NCI-H1694 (cell line): ENCODE measurements at regions not wholly inside any gene's neighbourhood (a gene's known extent, or its start where the extent isn't known, plus 50 kb on each side); places are given as distances from the start of the nearest gene placed in this dataset.

Experiments
- DNase-seq: peaks from one replicate; lab custom pipeline; 2025; lab: John Stamatoyannopoulos, UW

DNA sequence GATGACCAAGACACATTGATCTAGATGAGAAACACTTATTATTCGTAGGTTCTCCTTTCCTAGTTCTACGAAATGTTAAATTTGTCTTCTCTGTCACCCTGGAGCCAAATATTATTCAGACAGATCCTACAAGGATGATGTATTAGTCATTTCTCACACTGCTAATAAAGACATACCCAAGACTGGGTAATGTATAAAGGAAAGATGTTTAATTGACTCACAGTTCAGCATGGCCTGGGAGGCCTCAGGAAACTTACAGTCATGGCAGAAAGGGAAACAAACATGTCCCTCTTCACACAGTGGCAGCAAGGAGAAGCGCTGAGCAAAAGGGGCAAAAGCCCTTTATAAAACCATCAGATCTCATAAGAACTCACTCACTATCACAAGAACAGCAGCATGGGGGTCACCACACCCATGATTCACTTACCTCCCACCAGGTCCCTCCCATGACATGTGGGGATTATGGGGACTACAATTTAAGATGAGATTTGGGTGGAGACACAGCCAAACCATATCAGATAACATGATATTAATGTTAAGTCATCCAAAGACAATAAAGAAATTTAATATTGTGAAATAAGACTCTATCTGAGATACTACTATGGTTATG, 1248.8 kb upstream of the SLC10A2 start:
- no peak for DNase-seq

DNA sequence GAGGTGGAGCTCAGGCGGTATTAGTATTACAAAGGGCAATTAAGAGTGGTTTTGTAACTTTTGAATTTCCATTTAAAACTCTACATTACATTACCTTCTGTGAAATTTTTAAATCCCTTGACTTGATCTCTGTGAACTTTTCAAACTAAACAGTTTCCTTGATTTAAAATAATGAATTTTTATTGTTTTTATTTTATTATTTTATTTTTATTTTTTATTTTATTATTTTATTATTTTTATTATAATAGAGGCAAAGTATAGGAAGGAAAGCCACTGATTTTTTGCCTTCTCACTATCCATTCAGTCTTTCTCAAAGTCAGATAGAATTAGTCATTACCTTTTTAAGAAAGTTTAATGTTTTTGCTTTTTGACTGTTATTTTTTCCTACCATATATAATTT, 1248.1 kb upstream of the SLC10A2 start:
- no peak for DNase-seq

GRCh38 chr13:104310861-104311260, 1244.6 kb upstream of the SLC10A2 start:
- no peak for DNase-seq

DNA sequence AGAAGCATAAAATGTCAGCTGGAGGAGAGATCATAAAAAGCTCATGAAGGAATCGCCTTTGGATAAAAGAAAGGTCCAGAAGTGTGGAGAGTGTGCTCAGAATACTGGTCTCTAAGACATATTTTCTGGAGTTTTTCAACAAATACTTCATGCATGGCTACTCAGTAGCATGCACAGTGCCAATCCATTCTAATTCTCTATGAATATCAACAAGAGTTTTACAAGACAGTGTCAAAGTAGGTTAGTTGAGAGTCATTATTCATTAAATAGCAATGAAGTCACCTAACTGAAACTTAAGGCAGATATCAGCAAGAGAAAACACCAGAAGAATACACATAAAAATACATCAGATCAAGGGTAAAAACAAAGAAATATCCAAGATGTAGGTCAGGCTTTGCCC, 1243.2 kb upstream of the SLC10A2 start:
- no peak for DNase-seq

GRCh38 chr13:104301171-104301975, 1235.2 kb upstream of the SLC10A2 start:
- peak; percentile 97 for DNase-seq

DNA sequence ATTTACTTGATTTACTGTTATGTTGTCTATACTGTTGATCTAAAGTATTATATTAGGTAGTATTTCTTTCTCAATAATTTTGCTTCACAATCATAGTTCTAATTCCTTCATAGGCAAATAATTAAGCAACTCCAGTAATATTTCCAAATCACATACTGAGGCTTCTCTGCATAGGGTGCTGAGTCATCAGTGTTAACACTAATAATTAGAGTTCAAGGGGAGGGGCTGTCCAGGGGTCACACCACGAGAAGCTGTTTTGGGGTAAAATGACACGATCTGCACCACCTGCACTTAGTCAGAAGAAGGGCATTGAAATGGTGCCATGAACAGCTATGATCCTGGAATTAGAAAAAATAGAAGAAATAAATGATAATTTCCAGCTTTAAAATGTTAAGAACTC, 1230.9 kb upstream of the SLC10A2 start:
- no peak for DNase-seq

- no peak for DNase-seq
Measured at GRCh38 chr13:104296286-104296685, 1230.1 kb upstream of the SLC10A2 start.

DNA sequence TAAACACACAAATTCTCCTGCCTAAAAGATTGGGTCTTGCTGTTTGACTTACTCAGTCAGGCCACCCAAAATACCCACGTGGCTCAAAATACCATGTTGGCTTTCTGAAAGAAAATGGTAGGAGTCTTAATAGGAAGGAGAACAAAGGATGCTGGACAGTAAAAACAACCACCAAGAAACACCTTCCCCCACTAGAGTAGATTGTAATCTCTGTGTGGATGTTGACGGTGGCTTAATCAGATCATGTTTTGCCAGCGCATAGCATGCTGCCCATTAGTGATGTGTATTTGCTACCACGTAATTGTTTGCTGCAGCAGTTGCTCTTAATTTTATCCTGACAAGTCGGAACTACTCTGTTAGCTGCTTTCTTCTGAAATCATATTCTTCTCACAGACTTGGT, 1229.3 kb upstream of the SLC10A2 start:
- no peak for DNase-seq

- DNase-seq = no peak
Measured at GRCh38 chr13:104289400-104289799, 1223.2 kb upstream of the SLC10A2 start.

GRCh38 chr13:104288496-104288895, 1222.3 kb upstream of the SLC10A2 start:
- no peak for DNase-seq

DNA sequence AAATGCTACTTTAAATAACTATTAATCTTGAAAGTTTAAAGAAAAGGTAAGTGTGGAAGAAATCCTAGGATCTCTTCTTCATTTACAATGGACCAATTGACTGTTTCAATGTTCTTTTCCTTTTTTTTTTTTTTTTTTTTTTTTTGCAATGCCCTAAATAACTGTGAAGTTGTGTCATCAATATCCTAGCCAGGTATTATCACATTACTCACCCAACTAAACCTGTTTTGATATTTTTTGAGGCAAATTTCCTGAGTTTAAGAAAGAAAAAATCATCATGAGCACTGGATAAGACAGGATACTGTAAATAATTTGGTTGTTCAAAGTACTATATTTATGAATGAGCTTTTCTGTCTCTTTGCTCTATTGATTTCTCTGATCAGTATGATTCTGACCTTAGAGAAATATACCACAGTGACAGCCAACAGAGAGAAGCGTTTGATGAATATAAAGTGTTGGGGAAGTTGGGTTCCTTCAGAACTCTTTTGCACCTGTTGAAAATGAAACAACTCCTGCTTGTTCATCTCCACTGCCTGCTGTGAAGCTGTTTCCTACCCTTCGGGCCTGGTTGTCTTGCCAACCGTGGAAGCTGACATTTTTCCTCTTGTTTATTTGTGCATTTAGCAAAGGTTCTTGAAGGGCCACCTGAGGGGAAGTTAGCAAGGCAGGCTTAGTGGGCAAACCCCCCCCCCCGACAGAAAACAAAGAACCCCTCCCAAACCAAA, 1220.5 kb upstream of the SLC10A2 start:
- no peak for DNase-seq

DNA sequence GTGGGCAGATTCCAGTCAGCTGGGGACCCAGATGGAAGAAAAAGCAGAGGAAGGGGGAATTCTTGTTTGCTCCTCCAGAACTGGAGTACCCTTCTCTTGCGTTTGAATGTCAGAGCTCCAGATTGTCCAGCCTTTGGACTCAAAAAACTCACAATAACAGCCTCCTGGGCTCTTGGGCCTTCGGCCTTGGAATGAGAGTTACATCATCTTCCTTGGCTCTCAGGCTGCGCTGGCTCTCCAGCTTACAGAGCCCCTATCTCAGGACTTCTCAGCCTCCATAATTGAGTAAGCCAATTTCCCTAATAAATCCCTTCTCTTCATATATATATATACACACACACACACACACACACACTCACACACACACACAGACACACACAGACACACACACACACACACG, 1215.7 kb upstream of the SLC10A2 start:
- no peak for DNase-seq

- no peak for DNase-seq
Measured at GRCh38 chr13:104270731-104271130, 1204.5 kb upstream of the SLC10A2 start.

GRCh38 chr13:104267206-104267811, 1201.1 kb upstream of the SLC10A2 start:
- DNase-seq = no peak

DNA sequence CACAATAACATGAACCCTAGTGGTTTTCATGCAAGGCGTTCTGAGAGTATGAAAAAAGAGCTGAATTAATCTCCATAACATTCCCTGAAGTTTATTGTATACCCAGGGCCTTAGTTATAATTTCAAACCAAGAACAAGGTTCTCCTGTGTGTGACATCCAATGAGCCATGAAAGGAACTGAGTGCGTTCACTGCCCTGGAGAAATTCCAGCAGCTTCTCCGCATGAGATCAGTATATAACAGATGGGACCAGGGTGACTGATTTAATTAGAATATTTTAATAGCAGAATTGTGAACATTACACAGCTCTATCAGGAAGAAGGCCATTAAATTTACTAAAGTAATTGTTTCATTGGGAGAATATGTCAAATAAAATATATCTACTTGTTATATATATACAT, 1190.5 kb upstream of the SLC10A2 start:
- DNase-seq = peak; percentile 93

GRCh38 chr13:104253063-104253680, 1187.0 kb upstream of the SLC10A2 start:
- no peak for DNase-seq

DNA sequence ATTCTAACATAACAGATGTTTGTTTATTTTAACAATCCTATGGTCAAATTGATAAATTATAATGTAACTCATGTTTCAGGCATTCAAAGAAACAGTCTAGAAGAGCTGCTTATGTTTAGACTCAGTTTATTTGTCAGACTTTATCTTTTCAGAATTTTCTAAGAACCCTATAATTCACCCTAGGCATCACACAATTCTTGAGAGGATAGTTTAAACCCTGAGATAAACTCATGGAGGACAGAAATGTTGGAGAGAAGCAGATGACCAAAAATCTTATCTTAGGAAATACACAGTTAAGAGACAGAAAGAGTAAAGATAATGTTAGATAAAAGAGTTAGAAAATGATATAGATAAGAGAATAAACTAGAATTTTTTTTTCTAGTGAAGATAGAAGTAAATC, 1185.7 kb upstream of the SLC10A2 start:
- no peak for DNase-seq

DNA sequence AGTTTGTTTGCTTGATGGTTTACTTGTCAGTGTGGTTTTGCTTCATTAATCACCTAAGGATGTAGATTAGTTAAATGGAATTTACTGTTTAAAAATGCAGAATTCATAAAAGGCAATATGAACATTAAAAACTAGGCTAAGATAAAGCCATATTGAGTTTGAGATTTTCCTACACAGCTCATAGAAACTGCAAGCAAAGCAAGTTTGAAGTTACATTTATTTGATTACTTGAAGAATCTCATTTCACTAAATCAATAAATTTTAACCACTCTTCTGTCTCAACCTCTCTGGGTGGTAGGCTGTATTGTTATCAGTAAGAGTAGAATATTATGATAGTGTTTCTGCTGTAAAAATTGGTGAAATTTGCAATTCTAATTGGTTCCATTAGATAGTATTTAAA, 1180.7 kb upstream of the SLC10A2 start:
- no peak for DNase-seq

DNA sequence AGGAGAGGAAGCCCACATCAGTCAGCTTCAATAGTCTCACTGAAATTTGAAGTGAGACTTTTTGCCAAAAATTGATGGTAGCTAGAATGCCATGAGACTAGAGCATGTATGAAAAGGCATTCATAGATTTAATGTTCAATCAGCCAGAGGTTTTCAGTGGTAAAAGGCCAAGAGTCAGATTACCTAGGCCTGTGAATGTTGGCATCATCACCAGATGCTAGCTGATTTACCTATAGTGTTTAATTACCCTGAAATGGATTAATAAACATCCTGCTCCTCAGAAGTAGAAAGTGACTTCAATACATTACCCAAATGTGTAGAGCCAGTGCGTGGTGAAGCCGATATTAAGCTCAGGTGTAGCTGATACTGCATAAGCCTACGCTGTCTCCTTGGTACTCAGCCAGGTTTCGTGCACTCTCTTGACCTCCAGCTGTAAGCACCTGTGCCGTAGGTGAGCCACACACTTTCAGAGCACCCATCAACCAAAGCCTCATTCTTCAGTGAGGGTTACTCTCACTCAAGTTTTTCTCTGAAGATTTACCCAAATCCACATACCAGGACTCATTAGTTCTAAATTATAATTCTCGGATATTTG, 1140.3 kb upstream of the SLC10A2 start:
- no peak for DNase-seq

GRCh38 chr13:104204177-104204576, 1138.0 kb upstream of the SLC10A2 start:
- DNase-seq = no peak

GRCh38 chr13:104198801-104199200, 1132.6 kb upstream of the SLC10A2 start:
- DNase-seq = no peak

DNA sequence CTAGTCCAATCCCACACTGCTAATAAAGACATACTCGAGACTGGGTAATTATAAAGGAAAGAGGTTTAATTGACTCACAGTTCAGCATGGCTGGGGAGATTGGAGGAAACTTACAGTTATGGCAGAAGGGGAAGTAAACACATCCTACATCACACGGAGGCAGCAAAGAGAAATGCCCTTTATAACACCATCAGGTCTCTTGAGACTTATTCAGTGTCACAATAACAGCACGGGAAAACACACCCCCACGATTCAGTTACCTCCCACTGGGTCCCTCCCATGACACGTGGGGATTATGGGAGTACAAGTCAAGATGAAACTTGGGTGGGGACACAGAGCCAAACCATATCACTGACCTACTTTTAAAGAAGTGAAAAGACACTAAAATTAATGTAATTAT, 1130.4 kb upstream of the SLC10A2 start:
- no peak for DNase-seq
